Endothelial cell (in vitro differentiated cells): ENCODE measurements at regions not wholly inside any gene's neighbourhood (a gene's known extent, or its start where the extent isn't known, plus 50 kb on each side); places are given as distances from the start of the nearest gene placed in this dataset.

Source experiments
- DNase-seq: peaks from one replicate; pipeline ENCODE4 v3.0.0; 2021; ENCODE audit warnings: low spot score
- H3K27ac Mint-ChIP-seq: one replicate; pipeline ENCODE4 v1.8.0; 2021; ENCODE audit warnings: mixed read lengths, inconsistent platforms; ENCODE audit not compliant: unreplicated experiment
- H3K27me3 Mint-ChIP-seq: one replicate; pipeline ENCODE4 v1.8.0; 2021; ENCODE audit warnings: mild to moderate bottlenecking, moderate library complexity, mixed read lengths, inconsistent platforms; ENCODE audit not compliant: unreplicated experiment
- H3K36me3 Mint-ChIP-seq: one replicate; pipeline ENCODE4 v1.8.0; 2021; ENCODE audit warnings: mild to moderate bottlenecking, low read depth, mixed read lengths, inconsistent platforms; ENCODE audit not compliant: unreplicated experiment
- H3K4me1 Mint-ChIP-seq: one replicate; pipeline ENCODE4 v1.8.0; 2021; ENCODE audit warnings: mild to moderate bottlenecking, mixed read lengths, inconsistent platforms; ENCODE audit not compliant: unreplicated experiment
- H3K4me3 Mint-ChIP-seq: one replicate; pipeline ENCODE4 v1.8.0; 2021; ENCODE audit warnings: mild to moderate bottlenecking, mixed read lengths, inconsistent platforms; ENCODE audit not compliant: unreplicated experiment
- H3K9me3 Mint-ChIP-seq: one replicate; pipeline ENCODE4 v1.8.0; 2021; ENCODE audit warnings: mixed read lengths, inconsistent platforms; ENCODE audit not compliant: unreplicated experiment
- CTCF ChIP-seq: fragments of 200-600 bp; sonication (generic); IDR thresholded peaks from one replicate; pipeline ENCODE4 v1.5.0; 2021; ENCODE audit warnings: antibody characterized with exemption; ENCODE audit not compliant: unreplicated experiment

- DNase-seq: no peak
- Mint-ChIP-seq H3K9me3 (peaks cover 3% of the 10 kb centered on the region), H3K27me3 (peaks cover 12% of the 10 kb centered on the region), H3K4me3 (peak overlapping the region; percentile 42), H3K27ac (no peak overlapping the region), H3K4me1 (peaks cover 2% of the 10 kb centered on the region), H3K36me3 (peaks cover 8% of the 10 kb centered on the region)
- no peak for TF ChIP-seq CTCF
These were observed 117.5 kb downstream of the DLL1 start for GRCh38 chr6:170173335-170173881.

GRCh38 chr6:170172825-170173256 is 118.0 kb downstream of the DLL1 start:
- H3K27ac Mint-ChIP-seq: no peak overlapping the region
- H3K4me1 Mint-ChIP-seq: no peaks in the 10 kb centered on the region
- H3K4me3 Mint-ChIP-seq: peak overlapping the region; percentile 42
- peaks cover 12% of the 10 kb centered on the region for H3K36me3 Mint-ChIP-seq
- peaks cover 3% of the 10 kb centered on the region for H3K9me3 Mint-ChIP-seq
- DNase-seq: no peak
- H3K27me3 Mint-ChIP-seq: peaks cover 14% of the 10 kb centered on the region
- TF ChIP-seq CTCF: no peak

- no peak overlapping the region for H3K27ac Mint-ChIP-seq
These were observed 118.5 kb downstream of the DLL1 start for GRCh38 chr6:170172392-170172791.

GRCh38 chr6:170167657-170168159 is 123.2 kb downstream of the DLL1 start:
- peaks cover 3% of the 10 kb centered on the region for H3K9me3 Mint-ChIP-seq

More at GRCh38 chr6:170172392-170172791, 118.5 kb downstream of the DLL1 start:
- Mint-ChIP-seq H3K4me3 (no peak overlapping the region), H3K4me1 (no peaks in the 10 kb centered on the region), H3K27me3 (peaks cover 14% of the 10 kb centered on the region), H3K9me3 (peaks cover 3% of the 10 kb centered on the region), H3K36me3 (peaks cover 12% of the 10 kb centered on the region)
- no peak for DNase-seq
- no peak for TF ChIP-seq CTCF

More at GRCh38 chr6:170167657-170168159, 123.2 kb downstream of the DLL1 start:
- no peak overlapping the region for H3K27ac Mint-ChIP-seq
- no peak for DNase-seq
- H3K4me3 Mint-ChIP-seq: peak overlapping the region; percentile 42
- peaks cover 12% of the 10 kb centered on the region for H3K36me3 Mint-ChIP-seq
- peaks cover 29% of the 10 kb centered on the region for H3K27me3 Mint-ChIP-seq
- TF ChIP-seq CTCF: no peak
- no peaks in the 10 kb centered on the region for H3K4me1 Mint-ChIP-seq
